ENCODE measurements at regions not wholly inside any gene's neighbourhood (a gene's known extent, or its start where the extent isn't known, plus 50 kb on each side); places are given as distances from the start of the nearest gene placed in this dataset.
"Not testable (repeated sequence)": the region's sequence is repeated elsewhere in the genome, so short reads cannot be mapped to it uniquely, and the experiment has no call there.

GRCh38 chr12:38123028-38123427 is 193.5 kb upstream of the ALG10B start:
- H3K9ac ChIP-seq (replicated peaks; ENCODE audit: extremely low read depth, insufficient read depth, low read length); H3K4me3 ChIP-seq (replicated peaks in 1 of 3; ENCODE audit: insufficient read depth in 1 of 3, low read depth in 1 of 3, low read length in 3 of 3); H3K27ac ChIP-seq (ENCODE audit: insufficient read depth, low read depth, low read length); H3K9me1 ChIP-seq (replicated peaks; ENCODE audit: control insufficient read depth, extremely low read depth, insufficient read depth, low read length); H4K20me1 ChIP-seq (replicated peaks; ENCODE audit: control insufficient read depth, extremely low read depth, insufficient read depth, low read length); POLR2A ChIA-PET; DNase-seq (ENCODE audit: low read depth, low spot score); H3K36me3 ChIP-seq (ENCODE audit: control insufficient read depth in 2 of 2, extremely low read depth in 1 of 2, insufficient read depth in 2 of 2, low read length in 2 of 2); intact Hi-C loops (cut with micrococcal nuclease); dilution Hi-C loops (cut with MboI; ENCODE audit: extremely low pct_ligation_motif_present, low sequenced_read_pairs); H3K27me3 ChIP-seq (ENCODE audit: control insufficient read depth in 2 of 2, insufficient read depth in 2 of 2, low read length in 2 of 2); H3K79me2 ChIP-seq (ENCODE audit: control insufficient read depth, insufficient read depth, low read length); H3K4me1 ChIP-seq (ENCODE audit: control insufficient read depth, extremely low read depth, insufficient read depth, low read length); H3K4me2 ChIP-seq (ENCODE audit: insufficient read depth, low read length); H2AFZ ChIP-seq (ENCODE audit: low read depth, low read length); BruUV-seq (replicated peaks); CTCF ChIA-PET; H3K9me3 ChIP-seq (replicated peaks; ENCODE audit: control insufficient read depth, insufficient read depth, low read length); FAIRE-seq: not testable (repeated sequence)

- no peak for FAIRE-seq
- TF ChIP-seq POLR2A (IDR thresholded peaks at IDR 0.05; ENCODE audit: low read depth, low read length) (no peak), MYC (IDR thresholded peaks at IDR 0.05; ENCODE audit: low read depth, low read length) (no peak), GATA2 (IDR thresholded peaks at IDR 0.05; ENCODE audit: insufficient read depth, insufficient read length, low read depth, low read length) (no peak), FOS (IDR thresholded peaks at IDR 0.05; ENCODE audit: borderline replicate concordance, insufficient read depth, low read length) (no peak), CTCF (IDR thresholded peaks at IDR 0.05; ENCODE audit: extremely low read depth in 1 of 2, insufficient read depth in 1 of 2, low read depth in 1 of 2, low read length in 2 of 2) (no peak), POLR2AphosphoS5 (IDR thresholded peaks at IDR 0.05; ENCODE audit: insufficient read depth, low read depth, low read length) (no peak), JUN (IDR thresholded peaks at IDR 0.05; ENCODE audit: borderline replicate concordance, insufficient read depth, insufficient read length, low read depth) (no peak), MAX (IDR thresholded peaks at IDR 0.05; ENCODE audit: insufficient read depth, insufficient read length) (no peak), EZH2 (IDR thresholded peaks at IDR 0.05; ENCODE audit: borderline replicate concordance, low read depth, low read length, severe bottlenecking) (no peak)
- no peak for DNase-seq (ENCODE audit: low read depth, low spot score)
- intact Hi-C loops (cut with micrococcal nuclease): no loop called here
- no peaks in the 10 kb centered on the region for H3K9me3 ChIP-seq (replicated peaks; ENCODE audit: control insufficient read depth, insufficient read depth, low read length)
- no peak overlapping the region for H3K27ac ChIP-seq (ENCODE audit: insufficient read depth, low read depth, low read length)
- BruUV-seq (replicated peaks): no TSS peak
- ChIA-PET CTCF (no interaction called here), POLR2A (no interaction called here)
- H3K9me1 ChIP-seq (replicated peaks; ENCODE audit: control insufficient read depth, extremely low read depth, insufficient read depth, low read length): no peaks in the 10 kb centered on the region
- no peak overlapping the region for H3K4me3 ChIP-seq (replicated peaks in 1 of 3; ENCODE audit: insufficient read depth in 1 of 3, low read depth in 1 of 3, low read length in 3 of 3)
- no peaks in the 10 kb centered on the region for H3K79me2 ChIP-seq (ENCODE audit: control insufficient read depth, insufficient read depth, low read length)
- H3K27me3 ChIP-seq (ENCODE audit: control insufficient read depth in 2 of 2, insufficient read depth in 2 of 2, low read length in 2 of 2): no peaks in the 10 kb centered on the region
- H2AFZ ChIP-seq (ENCODE audit: low read depth, low read length): no peak overlapping the region
- H3K36me3 ChIP-seq (ENCODE audit: control insufficient read depth in 2 of 2, extremely low read depth in 1 of 2, insufficient read depth in 2 of 2, low read length in 2 of 2): no peaks in the 10 kb centered on the region
- no peaks in the 10 kb centered on the region for H3K4me1 ChIP-seq (ENCODE audit: control insufficient read depth, extremely low read depth, insufficient read depth, low read length)
- H3K4me2 ChIP-seq (ENCODE audit: insufficient read depth, low read length): no peak overlapping the region
- H3K9ac ChIP-seq (replicated peaks; ENCODE audit: extremely low read depth, insufficient read depth, low read length): no peak overlapping the region
- dilution Hi-C loops (cut with MboI; ENCODE audit: extremely low pct_ligation_motif_present, low sequenced_read_pairs): no loop called here
- H4K20me1 ChIP-seq (replicated peaks; ENCODE audit: control insufficient read depth, extremely low read depth, insufficient read depth, low read length): no peaks in the 10 kb centered on the region
These were observed 192.9 kb upstream of the ALG10B start for GRCh38 chr12:38123566-38124246.
